Vagina (tissue), 2 donors: ENCODE measurements at regions not wholly inside any gene's neighbourhood (a gene's known extent, or its start where the extent isn't known, plus 50 kb on each side); places are given as distances from the start of the nearest gene placed in this dataset.

Experiments used
- CTCF ChIP-seq, 3 experiments: fragments of 450-650 bp in 2 of 3; fragments of 200-600 bp in 1 of 3; sonication (generic) in 1 of 3; IDR thresholded peaks; one replicate each; pipeline ENCODE4 v1.5.1; 2017 to 2019; ENCODE audit warnings: antibody characterized with exemption in 3 of 3, mild to moderate bottlenecking in 2 of 3, moderate library complexity in 2 of 3
- POLR2A ChIP-seq, 2 donors: fragments of 450-650 bp; IDR thresholded peaks; one replicate each; pipeline ENCODE4 v1.6.1; 2017; ENCODE audit warnings: antibody characterized with exemption in 2 of 2, mild to moderate bottlenecking in 2 of 2, moderate library complexity in 2 of 2

- no peak for TF ChIP-seq POLR2A (IDR thresholded peaks at IDR 0.05)
- no peak for TF ChIP-seq CTCF (IDR thresholded peaks at IDR 0.05)
Observed at GRCh38 chr22:48306284-48306683, 1521.4 kb downstream of the BRD1 start.
